SKM-1 treated with dmso at 0.1 percent for 144 hours (cell line): ENCODE measurements at regions not wholly inside any gene's neighbourhood (a gene's known extent, or its start where the extent isn't known, plus 50 kb on each side); places are given as distances from the start of the nearest gene placed in this dataset.
"Not testable (repeated sequence)": the region's sequence is repeated elsewhere in the genome, so short reads cannot be mapped to it uniquely, and the experiment has no call there.

Source experiments
- DNase-seq: peaks from one replicate; lab custom pipeline; 2025; ENCODE audit not compliant: unreplicated experiment; lab: John Stamatoyannopoulos, UW

DNA sequence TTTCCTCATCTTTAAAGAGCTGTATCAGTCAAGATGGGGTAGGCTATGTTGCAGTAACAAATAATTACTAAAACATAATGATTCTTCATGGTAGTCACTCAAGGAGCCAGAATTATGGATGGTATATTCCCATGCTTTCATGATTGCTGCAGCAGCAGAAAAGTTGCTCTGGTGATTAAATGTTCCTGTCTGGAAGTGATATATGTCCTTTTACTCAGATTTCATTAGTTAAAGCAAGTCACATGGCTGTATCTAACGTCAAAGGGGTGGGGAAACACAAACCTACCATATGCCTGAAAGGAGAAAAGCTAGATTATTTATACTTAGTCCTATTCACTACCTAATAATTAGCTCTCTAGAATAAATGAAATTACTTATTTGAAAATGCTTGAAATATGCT, 594.7 kb downstream of the SOX5 start:
- DNase-seq, result no peak

DNA sequence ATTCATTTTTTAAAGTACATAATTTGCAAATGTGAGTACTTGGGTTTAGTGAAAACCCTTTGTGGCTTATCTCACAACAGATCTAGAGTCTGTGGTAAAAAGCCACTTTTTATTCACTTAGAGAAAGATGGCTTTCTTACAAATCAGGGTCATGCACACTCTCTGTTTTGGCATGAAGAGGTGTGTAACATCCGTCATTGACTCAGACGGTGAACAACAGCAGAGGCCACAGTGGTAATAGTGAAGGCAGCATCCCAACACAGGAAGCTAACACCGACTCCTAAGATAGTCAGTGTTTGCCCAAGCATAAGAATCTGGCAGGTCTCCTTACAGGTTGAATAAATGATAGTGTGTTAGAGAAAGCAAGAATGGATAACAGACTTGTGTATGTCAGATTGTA, 593.0 kb downstream of the SOX5 start:
- DNase-seq, result no peak

DNA sequence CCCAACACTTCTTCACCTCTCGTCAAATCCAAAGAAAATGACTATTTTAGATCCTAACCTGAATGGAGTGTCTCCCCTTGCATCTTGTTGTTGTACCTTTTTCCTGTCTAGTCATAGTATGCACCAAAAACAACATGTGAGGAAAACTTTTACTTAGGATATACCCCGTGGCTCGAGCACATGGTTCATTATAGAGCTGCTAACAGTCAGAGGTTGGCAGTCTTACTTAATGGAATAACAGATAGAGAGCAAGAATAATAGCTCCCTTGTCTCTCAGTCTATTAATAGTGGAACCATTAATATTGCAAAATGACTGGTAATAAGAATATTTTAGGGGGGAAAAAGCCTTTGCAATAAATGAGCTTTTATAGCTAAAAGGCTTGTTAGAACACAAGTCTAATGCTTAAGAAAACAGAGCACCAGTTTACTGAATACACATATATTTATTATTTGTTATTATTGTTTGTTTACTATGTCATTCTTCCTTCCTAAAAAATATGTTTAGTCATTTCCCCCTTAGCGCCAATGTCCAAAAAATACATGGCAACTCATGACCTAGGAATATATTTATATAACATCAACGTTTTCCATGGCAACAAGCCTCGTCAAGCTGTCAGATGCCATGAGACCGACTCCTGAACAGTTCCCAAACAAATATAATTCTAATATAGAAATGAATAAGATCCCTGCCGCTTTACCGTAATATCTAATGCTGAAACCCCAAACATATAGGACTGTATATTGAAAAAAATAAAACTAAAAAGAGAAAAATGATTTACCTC, 592.4 kb downstream of the SOX5 start:
- no peak for DNase-seq

DNA sequence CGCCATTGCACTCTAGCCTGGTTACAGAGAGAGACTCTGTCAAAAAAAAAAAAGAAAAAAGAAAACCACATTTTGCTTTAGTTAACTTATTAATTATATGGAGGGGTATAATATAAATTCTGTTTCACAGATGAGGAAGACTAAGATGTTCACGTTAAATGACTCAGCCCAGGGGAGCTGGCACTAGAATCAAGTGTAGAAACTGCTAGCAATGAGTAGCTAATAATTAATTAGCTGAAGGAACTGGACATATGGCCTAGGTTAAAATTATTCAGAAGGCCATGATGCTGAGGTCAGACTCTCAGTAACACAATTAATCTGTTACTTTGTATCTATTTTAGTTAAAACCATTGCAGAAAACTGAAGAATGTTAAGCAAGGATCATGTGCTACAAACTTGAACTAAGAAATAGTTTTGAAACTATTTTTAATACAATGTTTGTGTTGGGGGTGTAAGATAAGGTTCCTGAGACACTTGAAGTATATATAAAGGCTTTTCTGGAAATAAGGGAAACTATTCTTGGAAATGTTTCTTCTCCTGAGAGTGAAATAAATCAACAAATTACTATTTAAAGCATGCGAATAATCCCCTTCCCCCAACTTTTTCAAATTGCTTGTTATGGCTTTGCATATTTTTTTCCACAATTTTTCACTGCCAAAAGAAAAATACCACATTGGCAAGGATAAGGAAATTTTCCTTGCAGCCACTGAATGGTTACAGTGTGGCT, 589.3 kb downstream of the SOX5 start:
- DNase-seq, result no peak

DNA sequence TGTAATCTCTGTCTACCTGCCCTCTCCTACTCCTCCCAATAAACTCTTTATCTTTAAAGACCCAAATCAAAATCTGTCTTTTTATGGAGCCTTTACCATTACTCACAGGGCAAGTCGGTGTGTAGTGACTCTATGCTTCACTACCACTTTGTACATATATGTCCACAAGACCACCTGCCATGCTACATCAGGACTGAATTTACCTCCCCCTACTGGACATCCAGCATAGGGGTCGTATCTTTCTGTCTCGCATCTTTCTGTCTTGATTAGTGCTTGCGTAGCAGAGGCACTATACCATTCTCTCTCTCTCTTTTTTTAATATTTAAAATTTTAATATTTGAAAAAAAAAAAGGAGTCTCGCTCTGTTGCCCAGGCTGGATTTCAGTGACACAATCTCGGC, 587.5 kb downstream of the SOX5 start:
- DNase-seq, result no peak

DNA sequence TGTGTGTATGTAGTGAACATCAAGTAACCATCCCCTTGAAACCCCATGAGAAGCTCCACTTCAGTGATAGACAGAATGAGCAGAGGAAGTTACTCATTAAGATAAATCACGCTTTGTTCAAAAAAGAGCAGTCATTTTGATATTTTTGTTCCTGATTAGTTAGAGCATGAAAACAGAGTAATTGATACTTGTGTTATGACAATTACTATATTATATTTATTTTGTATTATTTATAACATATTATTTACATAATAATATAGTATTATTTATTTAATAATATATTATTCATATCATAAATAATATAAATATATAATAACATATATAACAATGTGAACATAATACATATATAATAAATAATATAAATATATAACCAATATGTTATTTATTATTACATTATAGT, 580.9 kb downstream of the SOX5 start:
- DNase-seq, result no peak

DNA sequence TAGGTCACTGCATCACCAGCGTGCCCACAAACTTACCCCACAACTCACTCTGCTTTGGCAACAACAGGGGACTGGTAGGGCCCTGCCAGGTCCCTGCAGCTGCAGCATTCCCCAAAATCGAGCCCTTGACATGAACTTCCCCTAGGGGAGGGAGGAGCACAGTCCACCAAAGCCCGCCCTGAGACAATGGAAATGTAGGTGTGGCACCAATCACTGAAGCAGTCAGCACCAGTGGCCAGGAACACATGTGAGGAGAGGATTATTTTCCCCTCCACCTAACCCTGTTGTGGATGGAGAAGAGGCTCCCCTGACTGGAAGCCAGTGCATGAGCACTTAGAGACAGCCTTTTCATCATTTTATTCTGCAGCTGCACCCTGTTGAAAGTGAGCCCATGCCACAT, 573.8 kb downstream of the SOX5 start:
- no peak for DNase-seq

DNA sequence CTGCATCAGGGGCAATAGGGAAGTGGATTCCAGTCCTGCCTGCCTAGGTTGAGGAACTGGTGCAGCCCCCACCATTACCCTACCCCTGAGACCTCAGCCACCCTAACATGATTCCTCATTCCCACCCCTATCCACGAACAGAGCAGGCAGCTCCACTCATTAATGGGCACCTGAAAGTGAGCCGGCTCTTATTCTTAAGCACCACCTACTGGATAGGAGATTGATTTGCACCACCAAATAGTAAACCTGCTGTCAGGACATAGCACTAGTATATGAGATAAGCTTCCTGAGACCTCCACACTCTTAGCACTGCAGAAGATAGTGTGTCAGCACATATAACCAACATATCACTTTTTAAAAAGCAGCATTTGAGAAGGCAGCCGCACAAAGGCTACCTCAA, 573.2 kb downstream of the SOX5 start:
- DNase-seq, result no peak

DNA sequence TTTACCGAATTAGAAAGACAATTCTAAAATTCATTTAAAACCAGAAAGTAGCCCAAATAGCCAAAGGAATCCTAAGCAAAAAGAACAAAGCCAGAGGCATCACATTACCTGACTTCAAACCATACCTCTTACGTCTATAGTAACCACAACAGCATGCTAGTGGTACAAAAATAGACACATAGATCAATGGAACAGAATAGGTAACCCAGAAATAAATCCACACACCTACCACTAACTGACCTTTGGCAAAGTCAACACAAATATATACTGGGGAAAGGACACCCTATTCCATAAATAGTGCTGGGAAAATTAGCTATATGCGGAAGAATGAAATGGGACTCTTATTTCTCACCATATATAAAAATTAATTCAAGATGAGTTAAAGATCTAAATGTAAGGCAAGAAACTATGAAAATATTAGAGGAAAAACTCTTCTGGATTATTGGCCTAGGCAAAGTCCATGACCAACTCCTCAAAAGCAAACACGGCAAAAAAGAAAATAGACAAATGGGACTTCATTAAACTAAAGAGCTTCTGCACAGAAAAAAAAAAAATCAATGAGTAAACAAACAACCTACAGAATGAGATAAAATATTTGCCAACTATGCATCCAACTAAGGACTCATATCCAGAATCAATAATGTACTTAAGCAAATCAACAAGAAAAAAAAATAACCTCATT, 568.9 kb downstream of the SOX5 start:
- no peak for DNase-seq

DNA sequence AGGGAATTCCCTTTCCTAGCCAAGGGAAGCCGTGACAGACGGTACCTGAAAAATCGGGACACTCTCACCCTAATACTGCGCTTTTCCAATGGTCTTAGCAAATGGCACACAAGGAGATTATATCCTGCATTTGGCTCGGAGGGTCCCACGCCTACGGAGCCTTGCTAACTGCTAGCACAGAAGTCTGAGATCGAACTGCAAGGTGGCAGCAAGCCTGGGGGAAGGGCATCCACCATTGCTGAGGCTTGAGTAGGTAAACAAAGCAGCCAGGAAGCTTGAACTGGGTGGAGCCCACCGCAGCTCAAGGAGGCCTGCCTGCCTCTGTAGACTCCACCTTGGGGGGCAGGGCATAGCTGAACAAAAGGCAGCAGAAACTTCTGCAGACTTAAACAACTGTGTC, 560.6 kb downstream of the SOX5 start:
- not testable (repeated sequence) for DNase-seq

DNA sequence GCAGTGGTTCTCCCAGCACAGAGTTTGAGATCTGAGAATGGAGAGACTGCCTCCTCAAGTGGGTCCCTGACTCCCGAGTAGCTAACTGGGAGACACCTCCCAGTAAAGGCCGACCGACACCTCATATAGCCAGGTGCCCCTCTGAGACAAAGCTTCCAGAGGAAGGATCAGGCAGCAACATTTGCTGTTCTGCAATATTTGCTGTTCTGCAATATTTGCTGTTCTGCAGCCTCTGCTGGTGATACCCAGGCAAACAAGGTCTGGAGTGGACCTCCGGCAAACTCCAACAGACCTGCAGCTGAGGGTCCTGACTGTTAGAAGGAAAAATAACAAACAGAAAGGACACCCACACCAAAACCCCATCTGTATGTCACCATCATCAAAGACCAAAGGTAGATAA, 560.2 kb downstream of the SOX5 start:
- not testable (repeated sequence) for DNase-seq

DNA sequence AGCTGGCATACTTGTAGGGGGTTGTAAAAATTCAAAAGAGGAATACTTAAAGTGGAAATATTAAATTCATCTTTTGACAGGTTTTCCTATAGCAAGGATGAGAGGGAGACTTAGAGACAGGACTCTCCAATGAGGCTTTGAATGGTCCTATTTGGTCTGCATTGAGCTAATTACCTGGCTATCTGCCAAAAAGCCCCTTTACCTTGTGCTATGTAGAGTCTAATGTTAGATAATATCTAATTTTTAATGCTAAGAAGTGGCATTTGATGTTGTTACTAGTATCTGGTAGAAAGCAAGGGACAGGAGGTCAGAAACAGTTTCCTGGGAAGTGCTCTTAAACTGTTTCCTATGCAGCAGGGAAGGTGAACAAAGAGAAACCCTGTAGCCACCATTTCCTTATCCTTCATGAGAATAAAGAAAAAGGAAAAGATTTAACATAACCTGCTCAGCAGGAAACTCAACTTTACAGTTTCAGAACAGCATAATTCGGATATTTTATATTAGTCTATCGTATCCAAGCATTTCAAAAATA, 550.0 kb downstream of the SOX5 start:
- DNase-seq, result no peak

DNA sequence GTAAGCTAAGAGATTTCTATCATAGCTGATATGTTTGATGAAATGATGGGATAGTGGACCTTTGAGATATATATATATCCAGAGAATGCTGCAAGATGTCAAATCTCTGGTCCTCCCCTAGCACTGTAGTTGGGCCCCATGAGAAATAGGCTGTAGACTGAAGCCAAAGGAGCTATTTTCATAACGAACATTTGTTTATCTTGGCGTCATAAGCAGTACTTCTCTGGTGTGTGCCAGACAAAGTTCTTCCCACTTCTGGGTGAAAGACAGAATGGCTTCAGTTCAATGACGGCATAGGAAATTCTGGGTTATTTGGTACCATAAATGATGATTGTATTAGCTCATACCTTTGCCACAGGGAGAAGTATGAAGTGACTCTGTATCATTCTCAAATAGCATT, 534.3 kb downstream of the SOX5 start:
- no peak for DNase-seq

DNA sequence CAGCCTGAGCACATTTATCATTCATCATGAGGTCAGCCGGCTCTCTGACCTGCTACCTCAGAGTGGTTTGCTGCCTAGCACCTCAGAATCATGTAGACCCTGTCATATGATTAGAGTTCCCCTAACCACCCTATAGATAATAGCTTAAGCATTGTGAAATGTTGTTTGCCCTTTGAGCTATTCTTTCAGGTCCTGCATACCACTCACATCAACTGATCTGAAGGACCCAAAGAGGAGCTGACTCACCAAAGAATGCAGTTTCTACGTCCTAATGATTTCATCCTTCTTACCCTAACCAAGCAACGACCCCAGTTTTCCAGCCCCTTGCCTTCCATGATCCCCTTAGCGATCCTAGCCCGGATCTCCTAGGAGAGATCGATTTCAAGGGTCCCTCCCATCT, 527.9 kb downstream of the SOX5 start:
- DNase-seq, result no peak

DNA sequence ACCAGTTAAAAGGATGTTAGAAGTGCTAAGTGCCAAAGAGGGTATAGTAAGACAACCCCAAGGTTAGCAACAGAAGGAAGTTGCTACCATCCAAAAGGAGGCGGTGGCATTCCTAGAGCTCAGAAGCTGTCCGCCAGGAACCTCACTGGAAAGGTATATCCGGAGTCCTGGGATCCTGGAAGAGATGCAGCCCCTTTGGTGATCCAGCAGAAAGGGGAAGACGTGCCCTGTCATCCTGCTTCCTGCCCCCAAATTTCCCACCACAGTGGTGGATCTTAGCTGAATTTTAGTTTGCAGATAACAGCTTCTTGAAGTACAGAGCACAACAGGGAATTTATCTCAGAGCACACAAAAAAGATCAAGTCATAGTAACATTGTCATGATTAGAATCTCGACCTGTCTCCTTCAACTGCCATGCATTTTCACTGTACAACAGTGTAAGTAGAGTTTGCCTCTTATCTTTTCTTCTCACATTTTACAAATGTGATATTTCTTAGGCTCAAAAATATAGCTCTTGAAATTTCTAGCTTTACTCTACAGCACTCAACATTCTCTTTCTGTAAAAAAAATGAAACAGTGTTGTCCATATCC, 526.3 kb downstream of the SOX5 start:
- no peak for DNase-seq

DNA sequence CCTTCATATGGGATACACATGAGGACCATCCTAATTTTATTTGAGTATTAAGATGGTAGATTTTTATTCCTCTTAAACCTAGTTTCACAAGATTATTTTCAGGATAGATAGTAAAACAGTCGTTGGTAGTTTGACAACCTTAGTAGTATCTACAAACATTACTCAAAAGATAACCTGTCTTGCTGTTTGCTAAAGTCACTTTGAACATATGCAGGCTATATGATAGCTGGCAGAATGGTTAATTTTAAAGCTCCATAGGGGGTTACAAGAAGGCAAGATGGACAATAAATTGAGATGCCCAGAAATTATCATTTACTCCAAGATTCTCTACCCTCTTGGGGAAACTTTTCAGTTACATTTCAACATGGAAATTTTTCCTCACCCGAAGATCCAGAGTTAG, 525.7 kb downstream of the SOX5 start:
- no peak for DNase-seq

DNA sequence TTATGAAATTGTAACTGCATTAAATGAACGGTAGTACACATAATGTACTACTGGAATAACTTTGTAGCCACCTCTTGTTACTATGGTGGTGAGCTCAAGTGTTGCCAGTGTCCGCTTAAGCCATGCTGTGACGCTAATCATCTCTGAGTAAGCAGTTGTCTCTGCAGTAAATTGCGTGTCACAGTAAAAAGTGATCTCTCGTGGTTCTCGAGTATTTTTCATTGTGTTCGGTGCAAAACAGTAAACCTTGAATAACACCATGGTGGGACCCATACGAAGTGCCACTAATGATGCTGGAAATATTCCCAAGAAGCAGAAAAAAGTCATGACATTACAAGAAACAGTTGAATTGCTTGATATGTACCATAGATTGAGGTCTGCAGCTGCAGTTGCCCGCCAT, 524.8 kb downstream of the SOX5 start:
- DNase-seq, result no peak

DNA sequence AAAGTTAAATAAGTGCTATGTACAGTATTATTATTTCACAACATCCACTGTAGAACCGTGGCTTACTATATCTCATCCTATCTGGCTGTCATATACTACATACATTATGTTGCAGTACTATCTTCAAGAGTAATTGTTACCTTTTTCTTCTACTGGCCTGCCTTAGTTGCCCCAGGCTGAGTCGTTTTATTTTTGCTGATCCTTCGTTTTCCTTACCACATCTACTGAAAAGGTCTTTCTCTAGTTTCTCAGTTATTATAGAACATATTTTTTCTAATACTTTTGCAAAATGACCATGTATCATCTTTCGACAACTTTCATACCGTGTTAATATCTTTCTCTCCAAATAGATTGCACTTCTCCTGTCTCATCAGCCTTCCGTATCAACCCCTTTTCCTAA, 523.1 kb downstream of the SOX5 start:
- no peak for DNase-seq

DNA sequence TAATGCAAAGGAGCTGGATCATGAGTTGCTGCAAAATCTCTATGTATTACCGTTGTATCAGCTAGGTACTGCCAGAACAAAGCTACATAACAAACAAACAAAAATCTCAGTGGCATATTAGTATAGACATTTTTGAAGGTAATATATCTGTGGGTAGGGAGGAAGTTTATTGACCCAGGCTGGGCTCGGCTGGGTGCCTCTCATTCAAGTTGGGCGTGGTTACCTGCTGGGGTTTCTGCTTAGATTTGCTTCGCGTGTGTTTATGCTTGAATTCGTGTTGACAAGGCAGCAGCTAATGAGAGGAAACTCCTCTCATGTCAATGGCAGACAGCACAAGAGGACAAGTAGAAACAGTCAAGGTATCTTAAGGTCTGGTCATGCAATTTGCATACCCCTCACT, 520.7 kb downstream of the SOX5 start:
- no peak for DNase-seq

DNA sequence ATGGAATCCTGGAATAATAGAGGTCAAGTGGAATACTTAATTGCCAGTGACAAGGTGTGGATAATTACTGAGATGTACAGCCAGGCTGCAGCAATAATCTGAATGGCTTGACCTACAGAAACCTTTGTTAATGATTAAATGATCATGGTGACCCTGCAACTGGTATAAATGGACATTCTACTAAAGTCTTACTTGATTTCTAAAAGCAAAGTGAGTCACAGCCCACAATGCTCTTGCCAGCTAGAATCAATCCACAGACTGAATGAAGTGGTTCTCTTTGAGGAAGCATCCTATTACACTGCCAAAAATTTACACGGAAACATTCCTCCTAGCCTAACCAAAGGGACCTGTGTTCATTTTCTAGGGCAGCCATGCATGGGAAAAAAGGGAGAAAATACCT, 518.5 kb downstream of the SOX5 start:
- DNase-seq, result no peak

DNA sequence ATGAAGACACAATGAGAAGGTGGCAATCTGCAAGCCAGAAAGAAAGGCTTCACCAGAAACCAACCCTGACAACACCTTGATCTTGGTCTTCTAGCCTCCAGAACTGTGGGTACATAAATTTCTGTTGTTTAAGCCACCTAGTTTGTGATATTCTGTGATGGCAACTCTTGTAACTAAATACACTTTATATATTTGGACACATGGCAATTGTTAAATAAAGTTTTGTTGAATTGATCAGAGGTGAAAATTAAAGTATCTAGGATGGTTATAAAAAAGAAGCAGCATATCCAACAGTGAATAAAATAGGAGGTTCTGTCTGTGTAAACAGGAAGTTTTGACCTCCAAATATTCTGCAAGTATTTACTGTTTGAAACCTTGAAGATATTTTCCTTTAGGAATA, 516.3 kb downstream of the SOX5 start:
- DNase-seq, result no peak

DNA sequence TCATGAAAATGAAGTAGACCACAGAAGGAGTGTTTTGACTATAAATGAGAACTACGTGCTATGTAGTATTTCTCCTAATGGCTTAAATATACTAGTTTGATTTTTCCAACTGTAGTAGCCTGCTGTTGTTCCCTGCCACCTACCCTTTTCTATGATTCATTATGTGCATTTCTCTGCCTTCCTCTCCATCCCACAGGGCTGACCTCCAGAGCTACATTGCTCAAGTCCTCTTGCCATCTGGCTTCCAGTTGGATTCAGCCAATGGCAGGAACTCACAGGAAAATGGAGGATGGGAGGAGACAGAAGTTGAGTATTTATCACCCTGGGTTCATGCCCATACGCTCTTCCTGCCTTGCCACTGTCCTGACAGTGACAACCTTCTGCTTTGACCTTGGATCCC, 515.3 kb downstream of the SOX5 start:
- DNase-seq, result no peak
